KMS-11 (cell line): ENCODE measurements at regions not wholly inside any gene's neighbourhood (a gene's known extent, or its start where the extent isn't known, plus 50 kb on each side); places are given as distances from the start of the nearest gene placed in this dataset.

Source experiments
- H2AFZ ChIP-seq: fragments of 200-600 bp; sonication (generic); 2 replicates; pipeline ENCODE4 v1.6.1; 2016; ENCODE audit warnings: antibody characterized with exemption, mixed run types, low read depth
- H3K27ac ChIP-seq: fragments of 200-600 bp; sonication (generic); 2 replicates; pipeline ENCODE4 v1.6.1; 2016; ENCODE audit warnings: mild to moderate bottlenecking, mixed run types
- H3K27me3 ChIP-seq: fragments of 200-600 bp; sonication (generic); 2 replicates; pipeline ENCODE4 v1.6.1; 2017; ENCODE audit warnings: mild to moderate bottlenecking, low read depth, mixed run types, moderate library complexity; ENCODE audit not compliant: insufficient read depth
- H3K36me3 ChIP-seq: fragments of 200-600 bp; sonication (generic); 2 replicates; pipeline ENCODE4 v1.6.1; 2017; ENCODE audit warnings: mild to moderate bottlenecking, mixed run types; ENCODE audit not compliant: insufficient read depth
- H3K4me1 ChIP-seq: fragments of 200-600 bp; sonication (generic); 2 replicates; pipeline ENCODE4 v1.6.1; 2016; ENCODE audit warnings: mild to moderate bottlenecking, low read depth, mixed run types; ENCODE audit not compliant: poor library complexity, severe bottlenecking
- H3K4me2 ChIP-seq: fragments of 200-600 bp; sonication (generic); 2 replicates; pipeline ENCODE4 v1.7.0; 2016; ENCODE audit warnings: mild to moderate bottlenecking, mixed run types
- H3K4me3 ChIP-seq: fragments of 200-600 bp; sonication (generic); IDR thresholded peaks from 2 replicates; pipeline ENCODE4 v1.6.1; 2017; ENCODE audit warnings: low read depth, low read length, mixed read lengths; ENCODE audit not compliant: insufficient read depth
- H3K79me2 ChIP-seq: fragments of 200-600 bp; sonication (generic); 2 replicates; pipeline ENCODE4 v1.6.1; 2016; ENCODE audit warnings: low read depth, mixed run types; ENCODE audit not compliant: insufficient read depth
- H3K9ac ChIP-seq: fragments of 200-600 bp; sonication (generic); 2 replicates; pipeline ENCODE4 v1.6.1; 2016; ENCODE audit warnings: mild to moderate bottlenecking, mixed run types
- H4K20me1 ChIP-seq: fragments of 200-600 bp; sonication (generic); 2 replicates; pipeline ENCODE4 v1.6.1; 2016; ENCODE audit warnings: mild to moderate bottlenecking, mixed run types; ENCODE audit not compliant: insufficient read depth
- CTCF ChIP-seq: fragments of 200-600 bp; sonication (generic); conservative IDR thresholded peaks from 2 replicates; pipeline ENCODE4 v1.6.1; 2017; ENCODE audit warnings: low read depth, mild to moderate bottlenecking, antibody characterized with exemption, low read length, moderate library complexity, mixed read lengths

- no peak for TF ChIP-seq CTCF
- no peaks in the 10 kb centered on the region for H3K27me3 ChIP-seq
- no peak overlapping the region for H3K9ac ChIP-seq
- no peak overlapping the region for H2AFZ ChIP-seq
- H3K4me1 ChIP-seq, result no peaks in the 10 kb centered on the region
- no peak overlapping the region for H3K4me3 ChIP-seq
- H3K27ac ChIP-seq, result no peak overlapping the region
- no peaks in the 10 kb centered on the region for H4K20me1 ChIP-seq
- H3K4me2 ChIP-seq, result no peak overlapping the region
- H3K36me3 ChIP-seq, result no peaks in the 10 kb centered on the region
- no peaks in the 10 kb centered on the region for H3K79me2 ChIP-seq
Measured at GRCh38 chr5:136467632-136468031, 102.3 kb upstream of the TRPC7 start.

- H3K27me3 ChIP-seq, result no peaks in the 10 kb centered on the region
- H3K9ac ChIP-seq, result no peak overlapping the region
- no peaks in the 10 kb centered on the region for H3K79me2 ChIP-seq
- H2AFZ ChIP-seq, result no peak overlapping the region
- H3K4me3 ChIP-seq, result no peak overlapping the region
- H3K4me2 ChIP-seq, result no peak overlapping the region
- no peaks in the 10 kb centered on the region for H3K36me3 ChIP-seq
- TF ChIP-seq CTCF, result no peak
- no peak overlapping the region for H3K27ac ChIP-seq
- H4K20me1 ChIP-seq, result no peaks in the 10 kb centered on the region
- H3K4me1 ChIP-seq, result no peaks in the 10 kb centered on the region
Measured at GRCh38 chr5:136466041-136466415, 100.7 kb upstream of the TRPC7 start.

- H3K27me3 ChIP-seq, result no peaks in the 10 kb centered on the region
- no peak for TF ChIP-seq CTCF
- H2AFZ ChIP-seq, result no peak overlapping the region
Measured at GRCh38 chr5:136458481-136458880, 93.1 kb upstream of the TRPC7 start.

GRCh38 chr5:136457390-136458013, 92.2 kb upstream of the TRPC7 start:
- H4K20me1 ChIP-seq, result no peaks in the 10 kb centered on the region
- no peak for TF ChIP-seq CTCF
- no peaks in the 10 kb centered on the region for H3K4me1 ChIP-seq
- no peak overlapping the region for H3K4me3 ChIP-seq
- no peak overlapping the region for H2AFZ ChIP-seq
- no peaks in the 10 kb centered on the region for H3K36me3 ChIP-seq
- no peak overlapping the region for H3K27ac ChIP-seq
- H3K27me3 ChIP-seq, result no peaks in the 10 kb centered on the region
- H3K79me2 ChIP-seq, result no peaks in the 10 kb centered on the region
- no peak overlapping the region for H3K4me2 ChIP-seq
- no peak overlapping the region for H3K9ac ChIP-seq

More at GRCh38 chr5:136458481-136458880, 93.1 kb upstream of the TRPC7 start:
- H3K27ac ChIP-seq, result no peak overlapping the region
- H3K36me3 ChIP-seq, result no peaks in the 10 kb centered on the region
- no peak overlapping the region for H3K4me2 ChIP-seq
- no peaks in the 10 kb centered on the region for H3K79me2 ChIP-seq
- no peak overlapping the region for H3K9ac ChIP-seq
- H3K4me3 ChIP-seq, result no peak overlapping the region
- no peaks in the 10 kb centered on the region for H3K4me1 ChIP-seq
- no peaks in the 10 kb centered on the region for H4K20me1 ChIP-seq
